A549 (cell line): ENCODE measurements at regions not wholly inside any gene's neighbourhood (a gene's known extent, or its start where the extent isn't known, plus 50 kb on each side); places are given as distances from the start of the nearest gene placed in this dataset.
"Not testable (repeated sequence)": the region's sequence is repeated elsewhere in the genome, so short reads cannot be mapped to it uniquely, and the experiment has no call there.

Source experiments
- ATAC-seq, 2 experiments: fragments of 200-7000 bp in 1 of 2; fragments of >200 bp in 1 of 2; cut with Nextera tagmentation in 1 of 2; cut with Tn5 transposase in 1 of 2; 3 replicates each; pipeline versions ENCODE4 v1.8.0 to v1.9.1; 2018 to 2020; ENCODE audit warnings: mild to moderate bottlenecking in 1 of 2, moderate library complexity in 1 of 2
- CTCF ChIA-PET: fragments of 300-600 bp; sonication (Branson Sonifier 250); formaldehyde crosslinking; extraction: SDS; loops from one replicate; lab custom pipeline; 2021; ENCODE audit warnings: antibody characterized with exemption, inconsistent platforms; lab: Yijun Ruan, JAX
- POLR2A ChIA-PET: fragments of 350-600 bp; formaldehyde crosslinking; extraction: SDS; loops from one replicate; lab custom pipeline; 2021; ENCODE audit warnings: antibody characterized with exemption, inconsistent platforms; lab: Yijun Ruan, JAX
- DNase-seq, 2 experiments: peaks; one replicate each; pipeline versions ENCODE4 v3.0.0 to v3.0.0-alpha.2; 2011 to 2016; ENCODE audit warnings: low read depth in 1 of 2, low spot score in 1 of 2
- FAIRE-seq: peaks from 2 replicates; lab custom pipeline; 2011; peaks lifted over from hg19 to GRCh38; lab: Jason Lieb, UNC
- H3K27ac ChIP-seq, 2 experiments: fragments of >200 bp; sonication (Bioruptor Twin); formaldehyde crosslinking; 3 replicates each; pipeline ENCODE4 v1.5.1; 2016 to 2017
- H3K4me1 ChIP-seq: fragments of >200 bp; sonication (Bioruptor Twin); formaldehyde crosslinking; 3 replicates; pipeline ENCODE4 v1.6.1; 2016
- H3K4me2 ChIP-seq: fragments of >200 bp; sonication (Bioruptor Twin); formaldehyde crosslinking; 3 replicates; pipeline ENCODE4 v1.6.1; 2016
- H3K4me3 ChIP-seq: fragments of >200 bp; sonication (Bioruptor Twin); formaldehyde crosslinking; 3 replicates; pipeline ENCODE4 v1.5.1; 2016
- H3K9me3 ChIP-seq: fragments of >200 bp; sonication (Bioruptor Twin); formaldehyde crosslinking; 3 replicates; pipeline ENCODE4 v1.6.1; 2016
- ATOH8 ChIP-seq: fragments of 250-450 bp; sonication (Bioruptor Pico); IDR thresholded peaks from 2 replicates; pipeline ENCODE4 v1.5.0; 2020; ENCODE audit warnings: low read depth, mild to moderate bottlenecking, moderate library complexity
- CBX8 ChIP-seq: fragments of 200-600 bp; sonication (generic); IDR thresholded peaks from 2 replicates; pipeline ENCODE4 v1.6.1; 2016
- CHD2 ChIP-seq: fragments of 150-350 bp; IDR thresholded peaks from 2 replicates; pipeline ENCODE4 v1.6.1; 2014; ENCODE audit warnings: low read length; ENCODE audit not compliant: partially characterized antibody
- CHD4 ChIP-seq: fragments of 200-600 bp; sonication (generic); IDR thresholded peaks from 2 replicates; pipeline ENCODE4 v1.6.1; 2016; ENCODE audit warnings: antibody characterized with exemption, mild to moderate bottlenecking, borderline replicate concordance
- E2F6 ChIP-seq: IDR thresholded peaks from 2 replicates; pipeline ENCODE4 v1.6.1; 2012; ENCODE audit warnings: low read depth, borderline replicate concordance
- EHF ChIP-seq: fragments of 250-450 bp; sonication (Bioruptor Pico); IDR thresholded peaks from 2 replicates; pipeline ENCODE4 v1.5.0; 2020; ENCODE audit warnings: mild to moderate bottlenecking
- ESRRA ChIP-seq: fragments of 150-350 bp; IDR thresholded peaks from 2 replicates; pipeline ENCODE4 v1.6.1; 2014; ENCODE audit warnings: mild to moderate bottlenecking, low read length, borderline replicate concordance
- HES2 ChIP-seq: fragments of >200 bp; sonication (Bioruptor Twin); formaldehyde crosslinking; IDR thresholded peaks from 2 replicates; pipeline ENCODE4 v1.6.1; 2016
- HEYL ChIP-seq: fragments of 250-450 bp; sonication (Bioruptor Pico); IDR thresholded peaks from 2 replicates; pipeline ENCODE4 v1.8.0; 2021; ENCODE audit warnings: mild to moderate bottlenecking, moderate library complexity
- HMGXB4 ChIP-seq: fragments of 250-450 bp; sonication (Bioruptor Pico); IDR thresholded peaks from 2 replicates; pipeline ENCODE4 v1.5.0; 2021; ENCODE audit warnings: mild to moderate bottlenecking, moderate library complexity, borderline replicate concordance
- HOXB13 ChIP-seq: fragments of 250-450 bp; sonication (Bioruptor Pico); IDR thresholded peaks from 2 replicates; pipeline ENCODE4 v1.5.0; 2020; ENCODE audit warnings: low read depth, mild to moderate bottlenecking, moderate library complexity
- KDM1A ChIP-seq: fragments of 200-600 bp; sonication (generic); IDR thresholded peaks from 2 replicates; pipeline ENCODE4 v1.6.1; 2016; ENCODE audit warnings: low read depth, mild to moderate bottlenecking
- KDM5A ChIP-seq: fragments of 200-600 bp; sonication (generic); IDR thresholded peaks from 2 replicates; pipeline ENCODE4 v1.6.1; 2016; ENCODE audit warnings: antibody characterized with exemption, mild to moderate bottlenecking
- MYC ChIP-seq: IDR thresholded peaks from 2 replicates; pipeline ENCODE4 v1.6.1; 2012; ENCODE audit warnings: mild to moderate bottlenecking, inconsistent platforms, low read length, improper control_type of control experiment, borderline replicate concordance
- PBX3 ChIP-seq: IDR thresholded peaks from 2 replicates; pipeline ENCODE4 v1.6.1; 2012
- POLR2A ChIP-seq: IDR thresholded peaks from 2 replicates; pipeline ENCODE4 v1.6.1; 2012; ENCODE audit warnings: mild to moderate bottlenecking, low read length
- RARB ChIP-seq: fragments of 250-450 bp; sonication (Bioruptor Pico); IDR thresholded peaks from 2 replicates; pipeline ENCODE4 v1.8.0; 2021; ENCODE audit warnings: mild to moderate bottlenecking, moderate library complexity
- RCOR1 ChIP-seq: fragments of 150-350 bp; IDR thresholded peaks from 2 replicates; pipeline ENCODE4 v1.6.1; 2014; ENCODE audit warnings: antibody characterized with exemption, low read length, low read depth
- RNF2 ChIP-seq: fragments of 200-600 bp; sonication (generic); IDR thresholded peaks from 2 replicates; pipeline ENCODE4 v1.6.1; 2016; ENCODE audit warnings: low read depth, mild to moderate bottlenecking, antibody characterized with exemption, moderate library complexity, borderline replicate concordance
- SMC3 ChIP-seq: fragments of >200 bp; sonication (Bioruptor Twin); formaldehyde crosslinking; IDR thresholded peaks from 3 replicates; pipeline ENCODE4 v1.6.1; 2018; ENCODE audit warnings: inconsistent platforms
- SREBF2 ChIP-seq: fragments of 450-650 bp; IDR thresholded peaks from 2 replicates; pipeline ENCODE4 v1.6.1; 2014; ENCODE audit warnings: mild to moderate bottlenecking, moderate library complexity
- TFCP2L1 ChIP-seq: fragments of 250-450 bp; sonication (Bioruptor Pico); IDR thresholded peaks from 2 replicates; pipeline ENCODE4 v1.5.0; 2021; ENCODE audit warnings: mild to moderate bottlenecking
- TP53 ChIP-seq: fragments of 250-450 bp; sonication (Bioruptor Pico); IDR thresholded peaks from 2 replicates; pipeline ENCODE4 v1.5.0; 2021; ENCODE audit warnings: mild to moderate bottlenecking, moderate library complexity
- ZC3H11A ChIP-seq: fragments of 450-650 bp; IDR thresholded peaks from 2 replicates; pipeline ENCODE4 v1.6.1; 2014; ENCODE audit warnings: antibody characterized with exemption, mild to moderate bottlenecking
- WGBS: methylation state at CpG from one replicate; pipeline ENCODE4 v1.1.6; 2017; ENCODE audit errors: missing lambda C conversion rate; 5-methylcytosine and 5-hydroxymethylcytosine counted together

- ChIA-PET CTCF (interaction anchor here (0.7 to 1.2 kb wide), 2 partner anchors 28 to 350 kb away, joined by 3 read pairs; no protein-coding TSS in a partner anchor), POLR2A (no interaction called here)
- H3K27ac ChIP-seq: no peak overlapping the region
- H3K4me3 ChIP-seq: no peak overlapping the region
- no peaks in the 10 kb centered on the region for H3K4me1 ChIP-seq
- no peak for ATAC-seq
- no peak for FAIRE-seq
- H3K9me3 ChIP-seq: no peaks in the 10 kb centered on the region
- no peak overlapping the region for H3K4me2 ChIP-seq
- TF ChIP-seq HOXB13 (CRISPR knock-in tag): no peak
- TF ChIP-seq HES2: no peak
- no peak for TF ChIP-seq CBX8
- TF ChIP-seq PBX3: no peak
- TF ChIP-seq KDM5A: no peak
- TF ChIP-seq TP53 (CRISPR knock-in tag): no peak
- TF ChIP-seq POLR2A: no peak
- no peak for TF ChIP-seq ZC3H11A
- no peak for TF ChIP-seq HEYL (CRISPR knock-in tag)
- TF ChIP-seq E2F6: no peak
- no peak for TF ChIP-seq CHD2
- no peak for TF ChIP-seq KDM1A
- TF ChIP-seq CHD4: no peak
- no peak for TF ChIP-seq SREBF2
- no peak for TF ChIP-seq TFCP2L1 (CRISPR knock-in tag)
- no peak for TF ChIP-seq RNF2
- TF ChIP-seq SMC3: no peak
- no peak for TF ChIP-seq HMGXB4
- no peak for TF ChIP-seq MYC
- no peak for DNase-seq
- WGBS: 58% methylated on average over 1 of the region's 1 CpG
Measured at GRCh38 chr6:72561629-72562028, 60.2 kb upstream of the KCNQ5 start.

- ChIA-PET CTCF (interaction anchor here (1.5 to 1.6 kb wide), 2 partner anchors 16 to 152 kb away, joined by 7 to 8 read pairs; no protein-coding TSS in a partner anchor), POLR2A (no interaction called here)
- no peak for DNase-seq
- 21% methylated on average over 1 of the region's 1 CpG for WGBS
- no peak overlapping the region for H3K4me3 ChIP-seq
- no peaks in the 10 kb centered on the region for H3K9me3 ChIP-seq
- TF ChIP-seq RCOR1 (no peak), CHD2 (no peak), ESRRA (no peak), TP53 (CRISPR knock-in tag) (no peak), EHF (CRISPR knock-in tag) (no peak), RARB (CRISPR knock-in tag) (no peak), ATOH8 (CRISPR knock-in tag) (no peak)
- TF ChIP-seq, all 56 proteins: peak for 0
- Histone ChIP-seq H3K4me1 (no peaks in the 10 kb centered on the region), H3K4me2 (no peak overlapping the region), H3K27ac (no peak overlapping the region)
- ATAC-seq: no peak
- no peak for FAIRE-seq
Measured at GRCh38 chr6:72564231-72564630, 57.6 kb upstream of the KCNQ5 start.

GRCh38 chr6:72571993-72572392 lies 49.9 kb upstream of the KCNQ5 start:
- FAIRE-seq, H3K4me3 ChIP-seq, H3K4me1 ChIP-seq, H3K27ac ChIP-seq, H3K9me3 ChIP-seq, POLR2A ChIA-PET, H3K4me2 ChIP-seq, DNase-seq, CTCF ChIA-PET, ATAC-seq: not testable (repeated sequence)
- 45% methylated on average over 4 of the region's 4 CpGs for WGBS
